ENCODE measurements at regions not wholly inside any gene's neighbourhood (a gene's known extent, or its start where the extent isn't known, plus 50 kb on each side); places are given as distances from the start of the nearest gene placed in this dataset.

DNA sequence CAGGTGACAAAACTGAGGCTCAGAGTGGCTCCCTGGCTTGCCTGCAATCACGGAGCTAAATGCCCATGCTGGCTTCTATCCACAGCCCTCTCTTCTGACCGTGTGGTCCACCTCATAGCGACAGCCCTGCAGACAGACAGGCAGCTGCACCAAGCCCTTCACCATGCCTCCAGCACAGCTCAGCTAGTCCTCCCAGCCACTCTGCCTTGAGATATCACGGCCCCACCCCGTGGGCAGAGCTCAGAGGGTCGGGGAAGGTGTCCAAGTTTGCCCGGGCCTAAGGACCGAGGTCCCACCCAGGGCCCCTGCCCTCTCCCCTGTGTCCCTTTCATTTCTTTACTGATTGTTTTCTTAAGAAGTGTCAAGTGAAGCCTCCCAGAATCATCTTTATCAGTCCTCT, 128.2 kb upstream of the GLI2 start:
- no peak for TF ChIP-seq EZH2phosphoT487 (IDR thresholded peaks at IDR 0.05; ENCODE audit: low read depth, severe bottlenecking, unreplicated experiment)
- TF ChIP-seq EZH2 (IDR thresholded peaks at IDR 0.05; ENCODE audit: borderline replicate concordance), result no peak
- TF ChIP-seq, protein P1, sequence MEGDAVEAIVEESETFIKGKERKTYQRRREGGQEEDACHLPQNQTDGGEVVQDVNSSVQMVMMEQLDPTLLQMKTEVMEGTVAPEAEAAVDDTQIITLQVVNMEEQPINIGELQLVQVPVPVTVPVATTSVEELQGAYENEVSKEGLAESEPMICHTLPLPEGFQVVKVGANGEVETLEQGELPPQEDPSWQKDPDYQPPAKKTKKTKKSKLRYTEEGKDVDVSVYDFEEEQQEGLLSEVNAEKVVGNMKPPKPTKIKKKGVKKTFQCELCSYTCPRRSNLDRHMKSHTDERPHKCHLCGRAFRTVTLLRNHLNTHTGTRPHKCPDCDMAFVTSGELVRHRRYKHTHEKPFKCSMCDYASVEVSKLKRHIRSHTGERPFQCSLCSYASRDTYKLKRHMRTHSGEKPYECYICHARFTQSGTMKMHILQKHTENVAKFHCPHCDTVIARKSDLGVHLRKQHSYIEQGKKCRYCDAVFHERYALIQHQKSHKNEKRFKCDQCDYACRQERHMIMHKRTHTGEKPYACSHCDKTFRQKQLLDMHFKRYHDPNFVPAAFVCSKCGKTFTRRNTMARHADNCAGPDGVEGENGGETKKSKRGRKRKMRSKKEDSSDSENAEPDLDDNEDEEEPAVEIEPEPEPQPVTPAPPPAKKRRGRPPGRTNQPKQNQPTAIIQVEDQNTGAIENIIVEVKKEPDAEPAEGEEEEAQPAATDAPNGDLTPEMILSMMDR (IDR thresholded peaks at IDR 0.05; ENCODE audit: poor library complexity), result no peak
- Histone ChIP-seq H3K4me1 (ENCODE audit: insufficient read depth) (peaks cover 5% of the 10 kb centered on the region), H3K27ac (no peak overlapping the region), H3K9me2 (replicated peaks; ENCODE audit: insufficient read depth) (no peaks in the 10 kb centered on the region), H2AFZ (no peak overlapping the region), H3K36me3 (replicated peaks; ENCODE audit: insufficient read depth, low read depth) (no peaks in the 10 kb centered on the region), H4K20me1 (ENCODE audit: insufficient read depth, poor library complexity, severe bottlenecking) (no peaks in the 10 kb centered on the region), H3K4me3 (no peak overlapping the region), H3K27me3 (no peaks in the 10 kb centered on the region), H3K9me3 (ENCODE audit: low read depth) (no peaks in the 10 kb centered on the region), H3K79me2 (no peaks in the 10 kb centered on the region), H3K4me2 (no peak overlapping the region)
- WGBS (ENCODE audit: low lambda C conversion rate, missing lambda C conversion rate), result 63% methylated on average over 8 of the region's 8 CpGs
- no peak for DNase-seq (ENCODE audit: low spot score)

DNA sequence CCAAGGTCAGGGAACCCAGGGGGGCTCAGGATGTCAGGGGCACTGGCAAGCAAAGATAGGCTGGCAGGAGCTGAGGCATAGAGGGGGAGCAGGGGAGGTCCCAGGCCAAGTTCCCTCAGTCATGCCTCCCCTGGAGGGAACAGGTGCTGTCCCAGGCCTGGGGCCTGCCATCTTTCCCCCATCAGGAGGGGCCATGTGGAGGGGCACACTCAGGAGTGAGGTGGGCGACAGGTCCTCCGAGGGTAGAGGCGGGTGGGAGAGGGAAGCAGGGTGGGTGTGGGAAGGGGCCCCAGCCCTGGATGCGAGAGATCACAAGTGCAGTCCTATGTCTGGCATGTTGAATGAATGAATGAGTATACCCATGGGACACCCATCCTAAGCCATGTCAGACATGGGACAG, 127.7 kb upstream of the GLI2 start:
- DNase-seq (ENCODE audit: low spot score), result no peak
- Histone ChIP-seq H2AFZ (no peak overlapping the region), H3K27me3 (no peaks in the 10 kb centered on the region), H3K9me2 (replicated peaks; ENCODE audit: insufficient read depth) (no peaks in the 10 kb centered on the region), H3K4me2 (no peak overlapping the region), H3K27ac (no peak overlapping the region), H3K36me3 (replicated peaks; ENCODE audit: insufficient read depth, low read depth) (no peaks in the 10 kb centered on the region), H3K9me3 (ENCODE audit: low read depth) (no peaks in the 10 kb centered on the region), H3K79me2 (no peaks in the 10 kb centered on the region), H3K4me1 (ENCODE audit: insufficient read depth) (peaks cover 5% of the 10 kb centered on the region), H3K4me3 (no peak overlapping the region), H4K20me1 (ENCODE audit: insufficient read depth, poor library complexity, severe bottlenecking) (no peaks in the 10 kb centered on the region)
- TF ChIP-seq EZH2phosphoT487 (IDR thresholded peaks at IDR 0.05; ENCODE audit: low read depth, severe bottlenecking, unreplicated experiment) (no peak), EZH2 (IDR thresholded peaks at IDR 0.05; ENCODE audit: borderline replicate concordance) (no peak)
- TF ChIP-seq, protein P1 (IDR thresholded peaks at IDR 0.05; ENCODE audit: poor library complexity), result no peak
- 94% methylated on average over 4 of the region's 4 CpGs for WGBS (ENCODE audit: low lambda C conversion rate, missing lambda C conversion rate)

DNA sequence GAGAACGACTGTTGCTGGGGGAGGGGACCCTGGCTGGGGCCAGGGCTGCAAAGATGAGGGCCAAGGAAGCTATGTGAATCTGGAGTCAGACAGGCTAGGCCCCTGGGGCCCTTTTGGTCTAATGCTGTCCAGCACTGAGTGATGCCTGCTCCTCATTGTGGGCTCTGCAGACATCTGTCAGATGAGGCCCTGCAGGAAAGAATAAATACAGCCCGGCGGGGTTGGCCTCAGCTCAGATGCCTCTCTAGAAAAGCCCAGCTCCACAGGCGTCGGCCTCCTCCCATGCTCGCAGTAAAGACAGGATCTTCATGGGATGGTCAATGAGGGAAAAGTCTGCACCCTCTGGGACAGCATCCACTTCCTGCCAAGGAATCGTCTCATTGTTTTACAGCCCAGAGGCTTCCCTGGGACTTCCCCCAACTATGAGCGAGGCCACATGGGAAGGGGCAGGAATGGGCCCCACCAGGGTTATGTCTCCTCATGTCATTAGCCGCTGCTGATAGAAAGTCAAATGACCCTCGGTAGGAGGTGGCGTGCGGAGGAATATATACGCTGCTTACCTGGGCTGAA, 125.8 kb upstream of the GLI2 start:
- Histone ChIP-seq H3K9me3 (ENCODE audit: low read depth) (no peaks in the 10 kb centered on the region), H3K36me3 (replicated peaks; ENCODE audit: insufficient read depth, low read depth) (no peaks in the 10 kb centered on the region), H3K9me2 (replicated peaks; ENCODE audit: insufficient read depth) (no peaks in the 10 kb centered on the region), H3K27ac (no peak overlapping the region), H3K4me3 (no peak overlapping the region), H2AFZ (no peak overlapping the region), H3K79me2 (no peaks in the 10 kb centered on the region), H3K4me1 (ENCODE audit: insufficient read depth) (peaks cover 10% of the 10 kb centered on the region), H4K20me1 (ENCODE audit: insufficient read depth, poor library complexity, severe bottlenecking) (no peaks in the 10 kb centered on the region), H3K27me3 (no peaks in the 10 kb centered on the region), H3K4me2 (no peak overlapping the region)
- no peak for DNase-seq (ENCODE audit: low spot score)
- TF ChIP-seq, protein P1 (IDR thresholded peaks at IDR 0.05; ENCODE audit: poor library complexity), result no peak
- TF ChIP-seq EZH2phosphoT487 (IDR thresholded peaks at IDR 0.05; ENCODE audit: low read depth, severe bottlenecking, unreplicated experiment) (no peak), EZH2 (IDR thresholded peaks at IDR 0.05; ENCODE audit: borderline replicate concordance) (no peak)
- WGBS (ENCODE audit: low lambda C conversion rate, missing lambda C conversion rate), result 80% methylated on average over 13 of the region's 13 CpGs

Data from hepatocyte (in vitro differentiated cells).